GM18909 (cell line): ENCODE measurements at regions not wholly inside any gene's neighbourhood (a gene's known extent, or its start where the extent isn't known, plus 50 kb on each side); places are given as distances from the start of the nearest gene placed in this dataset.

Experiments used
- ATAC-seq: cut with Tn5 transposase; IDR thresholded peaks from one replicate; pipeline ENCODE4 v1.9.1; 2021; ENCODE audit warnings: mild to moderate bottlenecking; ENCODE audit not compliant: unreplicated experiment, poor library complexity

DNA sequence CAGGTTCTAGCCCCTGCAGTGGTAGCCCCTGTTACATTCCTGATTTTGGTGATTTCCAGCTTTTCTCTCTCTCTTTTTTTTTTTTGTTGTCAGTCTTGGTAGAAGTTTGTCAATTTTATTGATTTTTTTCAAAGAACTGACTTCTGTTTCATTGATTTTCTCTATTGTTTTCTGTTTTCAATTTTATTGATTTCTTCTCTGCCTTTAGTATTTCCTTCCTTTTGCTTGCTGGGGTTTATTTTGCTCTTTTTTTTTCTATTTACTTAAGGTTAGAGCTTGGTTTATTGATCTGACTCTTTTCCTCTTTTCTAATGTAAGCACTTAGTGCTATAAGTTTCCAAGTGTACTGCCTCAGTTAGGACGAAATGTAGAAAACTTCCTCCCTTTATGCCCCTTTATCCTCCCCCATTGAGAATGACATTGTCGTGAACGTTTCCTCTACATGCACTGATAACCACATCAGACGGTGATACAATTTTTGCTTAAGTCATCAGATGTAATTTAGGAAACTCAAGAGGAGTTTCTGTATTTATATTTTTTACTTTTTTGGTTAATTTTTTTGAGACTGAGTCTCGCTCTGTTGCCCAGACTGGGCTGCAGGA is 81.1 kb upstream of the HS6ST1 start:
- ATAC-seq, result no peak

GRCh38 chr2:128401680-128402079 is 83.0 kb upstream of the HS6ST1 start:
- no peak for ATAC-seq

DNA sequence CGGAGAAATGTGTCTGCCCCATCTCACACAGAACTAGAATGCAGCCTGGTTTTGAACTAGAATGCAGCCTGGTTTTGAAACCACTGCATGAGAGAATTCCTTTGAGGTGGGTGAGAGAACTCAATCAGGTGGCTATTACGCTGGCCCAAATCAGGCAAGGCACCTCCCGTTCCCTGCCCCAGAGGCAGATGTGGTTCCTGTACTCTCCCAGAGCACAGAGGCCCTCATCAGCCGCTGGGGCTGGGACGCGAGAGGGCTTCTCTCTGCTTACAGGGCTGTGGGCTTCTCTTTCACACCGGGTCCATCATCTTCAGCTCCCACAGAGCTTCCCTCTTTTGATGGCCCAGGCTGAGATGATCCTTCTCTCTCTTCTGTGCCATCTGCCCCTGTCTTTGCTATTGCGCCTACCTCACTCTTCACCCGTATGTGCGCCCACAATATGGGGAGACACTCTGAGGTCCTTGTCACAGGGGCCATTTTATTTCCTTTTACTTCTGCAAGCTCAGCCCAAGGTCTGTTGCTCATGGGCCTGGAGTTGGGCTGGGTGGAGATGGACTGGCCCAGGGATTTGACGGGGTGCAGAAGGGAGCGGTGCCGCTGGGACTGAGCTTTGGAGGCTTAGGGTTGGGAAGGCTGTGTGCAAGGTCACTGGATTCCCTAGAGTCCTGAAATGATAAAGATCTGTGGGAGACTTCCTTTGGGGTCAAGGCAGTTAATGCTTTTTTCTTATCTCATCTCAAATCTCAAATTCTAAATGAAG is 84.4 kb upstream of the HS6ST1 start:
- ATAC-seq, result no peak

DNA sequence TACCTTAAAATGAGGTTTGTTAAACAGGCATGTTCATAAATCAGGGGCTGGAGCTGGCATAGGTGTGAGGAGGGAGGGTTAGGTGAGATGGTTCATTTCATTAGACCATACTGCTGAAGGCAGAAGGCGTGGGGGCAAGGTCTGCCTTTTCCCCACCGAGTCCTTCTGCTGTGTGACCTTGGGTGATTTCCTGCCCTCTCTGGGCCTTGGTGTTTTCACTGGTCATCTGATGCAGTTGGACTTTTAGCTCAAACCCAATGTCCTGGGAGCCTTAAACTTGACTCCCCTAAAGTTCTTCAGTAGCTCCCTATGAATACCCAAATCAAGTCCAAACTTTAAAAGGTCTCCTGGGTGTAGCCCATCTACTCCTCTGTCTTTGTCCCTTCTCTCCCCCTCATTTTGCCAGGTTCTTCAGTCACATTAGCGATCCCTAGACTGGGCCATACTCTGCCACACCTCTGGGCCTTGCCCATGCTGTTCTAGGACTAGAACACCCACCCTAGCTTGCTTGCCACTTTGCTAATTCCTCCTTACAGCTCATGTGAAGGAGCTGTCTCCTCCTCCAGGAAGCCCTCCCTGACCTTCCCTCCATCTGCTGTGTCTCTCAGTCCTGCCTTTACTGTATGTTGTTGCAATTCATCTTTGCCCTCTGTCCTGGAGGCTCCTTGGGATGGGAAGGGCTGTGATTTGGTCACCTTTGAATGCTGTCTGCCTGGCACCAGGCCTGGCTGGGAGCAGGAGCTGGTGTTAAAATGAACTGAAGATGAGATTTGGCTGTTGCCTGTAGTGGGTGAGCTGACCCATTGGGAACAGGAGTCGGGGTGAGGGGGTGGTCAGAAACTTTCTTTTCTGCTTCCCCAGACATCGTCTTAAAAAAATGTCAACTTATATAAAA is 85.4 kb upstream of the HS6ST1 start:
- ATAC-seq, result no peak

GRCh38 chr2:128404709-128405466 is 86.2 kb upstream of the HS6ST1 start:
- no peak for ATAC-seq

- no peak for ATAC-seq
Measured at GRCh38 chr2:128405467-128405900, 86.8 kb upstream of the HS6ST1 start.

- no peak for ATAC-seq
Measured at GRCh38 chr2:128405981-128406613, 87.4 kb upstream of the HS6ST1 start.

GRCh38 chr2:128406736-128407554 is 88.3 kb upstream of the HS6ST1 start:
- ATAC-seq, result no peak

DNA sequence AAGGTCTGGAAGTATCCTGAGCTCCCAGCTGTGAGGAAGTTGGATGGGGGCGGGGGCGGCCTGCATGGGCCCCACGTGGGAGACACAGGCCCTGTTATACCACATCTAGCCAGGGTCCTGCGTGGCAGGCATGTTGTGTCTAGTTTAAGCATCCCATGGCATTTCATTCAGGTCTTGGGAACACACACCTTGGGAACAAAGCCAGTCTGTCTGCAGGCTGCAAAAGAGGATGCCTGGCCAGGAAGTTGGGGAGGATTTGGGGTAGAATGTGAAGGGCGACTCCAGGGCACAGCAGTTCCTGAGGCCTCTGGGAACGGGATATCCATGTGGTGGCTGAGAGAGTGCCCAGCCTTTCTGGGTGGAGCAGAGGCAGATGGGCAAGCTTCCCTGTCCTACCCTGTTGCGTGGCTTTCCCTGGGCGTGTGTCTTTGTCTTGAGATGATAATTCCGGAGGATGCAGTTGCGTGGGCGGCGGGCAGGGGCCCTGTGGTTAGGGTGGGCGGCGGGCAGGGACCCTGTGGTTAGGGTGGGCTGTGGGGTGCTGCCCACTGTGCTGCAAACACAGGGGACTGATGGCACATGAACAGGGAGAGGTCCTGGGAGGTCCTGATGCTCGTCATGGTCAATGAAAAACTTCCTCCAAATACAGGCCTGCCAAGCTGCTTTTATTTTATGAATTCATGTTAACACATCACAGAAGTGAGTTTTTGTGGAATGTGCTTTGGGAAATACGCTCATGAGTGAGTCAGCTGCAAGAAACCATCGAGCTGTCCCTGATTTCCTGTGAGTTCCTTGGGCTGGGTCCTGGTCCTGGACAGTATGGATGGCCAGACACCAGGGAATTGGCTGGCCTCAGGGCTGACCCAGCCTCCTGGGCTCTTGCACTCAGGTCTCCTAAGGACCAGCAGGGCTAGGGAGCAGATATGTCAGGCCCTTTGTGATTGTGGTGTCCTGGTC is 90.0 kb upstream of the HS6ST1 start:
- no peak for ATAC-seq

DNA sequence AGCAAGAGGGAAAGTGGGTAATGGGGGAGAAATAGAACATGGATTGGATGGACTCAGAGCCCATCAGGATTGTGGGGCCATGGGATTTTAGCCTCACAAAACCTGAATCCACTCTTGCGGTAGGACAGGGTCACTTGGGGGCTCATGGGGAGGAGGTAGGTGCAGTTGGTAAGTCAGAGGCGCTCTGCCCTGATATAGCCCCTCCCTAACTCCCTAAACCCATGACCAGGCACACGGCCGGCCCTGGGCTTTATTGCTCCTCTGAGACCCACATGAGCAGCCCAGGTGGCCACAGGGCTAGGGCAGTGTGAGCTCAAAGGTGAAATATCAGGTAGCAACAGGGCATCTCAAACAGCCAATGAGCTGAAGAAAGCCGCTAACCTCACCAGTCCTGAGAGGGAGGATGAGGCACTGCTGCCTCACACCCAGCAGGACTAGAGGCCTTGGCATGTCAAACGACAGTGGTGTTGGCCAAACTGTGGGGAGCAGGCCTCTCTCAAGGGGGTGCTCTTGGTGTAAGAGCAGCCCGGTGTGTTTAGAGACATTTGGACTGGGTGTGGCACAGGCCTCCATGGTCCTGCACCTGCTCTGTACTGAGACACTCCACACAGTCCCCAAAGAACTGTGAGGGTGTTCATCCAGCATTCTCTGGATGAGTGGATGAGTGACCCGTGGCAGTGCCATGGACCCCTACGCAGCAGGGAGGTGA is 90.8 kb upstream of the HS6ST1 start:
- ATAC-seq, result no peak

- no peak for ATAC-seq
Measured at GRCh38 chr2:128410035-128410757, 91.5 kb upstream of the HS6ST1 start.

- no peak for ATAC-seq
Measured at GRCh38 chr2:128410758-128411215, 92.1 kb upstream of the HS6ST1 start.

GRCh38 chr2:128411431-128411830 is 92.8 kb upstream of the HS6ST1 start:
- ATAC-seq, result no peak

- ATAC-seq, result no peak
Measured at GRCh38 chr2:128412181-128412871, 93.7 kb upstream of the HS6ST1 start.

DNA sequence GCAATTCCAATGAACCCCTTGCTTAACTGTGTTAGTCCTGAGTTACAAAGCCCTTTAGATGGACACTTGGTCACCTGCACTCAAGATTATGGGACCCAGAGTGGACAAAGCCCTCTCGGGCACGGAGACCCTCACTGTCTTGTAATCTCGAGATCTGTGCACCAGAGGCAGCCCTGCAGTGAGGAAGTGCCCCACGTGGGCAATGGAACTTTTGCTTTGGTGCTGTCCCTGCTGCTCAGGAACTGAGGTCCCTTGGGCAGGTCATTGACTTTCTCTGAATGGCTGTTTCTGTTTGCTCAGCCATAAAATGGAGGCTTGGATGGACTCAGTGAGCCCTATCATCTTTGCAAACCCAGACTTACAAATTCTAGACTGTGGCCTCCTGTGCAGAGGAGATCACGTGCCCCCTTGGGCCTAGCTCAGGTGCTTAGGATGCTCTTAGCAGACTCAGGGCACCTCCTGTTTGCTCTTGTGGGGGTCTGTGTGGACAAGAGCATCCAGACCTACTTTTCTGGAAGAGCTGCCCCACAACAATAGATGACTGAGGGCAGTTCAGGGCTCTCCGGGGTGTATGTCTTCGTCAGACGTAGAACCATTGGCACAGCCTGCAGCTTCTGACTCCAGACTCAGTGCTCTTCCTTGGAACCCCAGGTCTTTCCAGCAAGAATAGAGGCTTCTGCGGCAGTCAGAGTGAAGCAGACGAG is 94.5 kb upstream of the HS6ST1 start:
- no peak for ATAC-seq
